ENCODE measurements at regions not wholly inside any gene's neighbourhood (a gene's known extent, or its start where the extent isn't known, plus 50 kb on each side); places are given as distances from the start of the nearest gene placed in this dataset.

DNA sequence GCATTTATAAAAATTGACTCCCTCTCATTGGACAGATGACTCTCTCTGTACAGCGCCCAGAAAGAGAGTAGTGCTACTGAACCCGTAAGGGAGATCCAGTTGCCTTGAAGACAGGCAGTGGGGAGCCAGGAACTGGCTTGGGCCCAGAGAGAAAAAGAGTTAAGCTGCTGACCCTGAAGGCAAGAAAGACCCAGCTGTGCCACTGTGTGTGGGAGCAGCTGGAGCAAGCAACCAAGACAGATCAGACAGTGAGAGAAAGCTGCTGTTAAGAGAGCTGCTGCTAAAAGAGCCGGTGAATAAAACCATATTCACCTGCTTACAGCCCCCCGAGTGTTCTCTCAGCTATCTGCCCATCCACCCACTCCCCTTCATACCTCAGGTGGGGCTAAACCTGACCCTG, 149.7 kb upstream of the ADAMTS16 start:
- TF ChIP-seq, protein P1, sequence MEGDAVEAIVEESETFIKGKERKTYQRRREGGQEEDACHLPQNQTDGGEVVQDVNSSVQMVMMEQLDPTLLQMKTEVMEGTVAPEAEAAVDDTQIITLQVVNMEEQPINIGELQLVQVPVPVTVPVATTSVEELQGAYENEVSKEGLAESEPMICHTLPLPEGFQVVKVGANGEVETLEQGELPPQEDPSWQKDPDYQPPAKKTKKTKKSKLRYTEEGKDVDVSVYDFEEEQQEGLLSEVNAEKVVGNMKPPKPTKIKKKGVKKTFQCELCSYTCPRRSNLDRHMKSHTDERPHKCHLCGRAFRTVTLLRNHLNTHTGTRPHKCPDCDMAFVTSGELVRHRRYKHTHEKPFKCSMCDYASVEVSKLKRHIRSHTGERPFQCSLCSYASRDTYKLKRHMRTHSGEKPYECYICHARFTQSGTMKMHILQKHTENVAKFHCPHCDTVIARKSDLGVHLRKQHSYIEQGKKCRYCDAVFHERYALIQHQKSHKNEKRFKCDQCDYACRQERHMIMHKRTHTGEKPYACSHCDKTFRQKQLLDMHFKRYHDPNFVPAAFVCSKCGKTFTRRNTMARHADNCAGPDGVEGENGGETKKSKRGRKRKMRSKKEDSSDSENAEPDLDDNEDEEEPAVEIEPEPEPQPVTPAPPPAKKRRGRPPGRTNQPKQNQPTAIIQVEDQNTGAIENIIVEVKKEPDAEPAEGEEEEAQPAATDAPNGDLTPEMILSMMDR (IDR thresholded peaks at IDR 0.05), result no peak
- TF ChIP-seq POLR2A (IDR thresholded peaks at IDR 0.05), result no peak
